MCF 10A (cell line): ENCODE measurements at regions not wholly inside any gene's neighbourhood (a gene's known extent, or its start where the extent isn't known, plus 50 kb on each side); places are given as distances from the start of the nearest gene placed in this dataset.
A peak's percentile ranks its signal among the peaks of the same experiment; 100 is the strongest.

Experiments used
- BruUV-seq: library from RNA; stranded (reverse); fragments of 400-500 nt; replicated peaks from 2 replicates; lab custom pipeline; 2021; lab: Mats Ljungman, UMichigan
- CTCF ChIA-PET: fragments of 300-600 bp; sonication (Branson Sonifier 250); formaldehyde crosslinking; extraction: SDS; loops from one replicate; lab custom pipeline; 2021; ENCODE audit warnings: antibody characterized with exemption, inconsistent platforms; lab: Yijun Ruan, JAX
- POLR2A ChIA-PET: fragments of 300-600, 350-650 bp; sonication (Branson Sonifier 250); formaldehyde crosslinking; extraction: SDS; loops from one replicate; lab custom pipeline; 2020; ENCODE audit warnings: antibody characterized with exemption, inconsistent platforms; lab: Yijun Ruan, JAX
- DNase-seq: peaks from one replicate; pipeline ENCODE4 v3.0.0-alpha.2; 2018; ENCODE audit not compliant: unreplicated experiment
- H3K27ac Mint-ChIP-seq: one replicate; pipeline ENCODE4 v1.8.0; 2022; ENCODE audit warnings: mild to moderate bottlenecking, low read depth, mixed read lengths; ENCODE audit not compliant: unreplicated experiment
- H3K27me3 Mint-ChIP-seq: one replicate; pipeline ENCODE4 v1.8.0; 2022; ENCODE audit warnings: mixed read lengths; ENCODE audit not compliant: insufficient read depth, unreplicated experiment
- H3K36me3 Mint-ChIP-seq: one replicate; pipeline ENCODE4 v1.8.0; 2022; ENCODE audit warnings: mild to moderate bottlenecking, moderate library complexity, mixed read lengths; ENCODE audit not compliant: insufficient read depth, unreplicated experiment
- H3K4me1 Mint-ChIP-seq: one replicate; pipeline ENCODE4 v1.8.0; 2022; ENCODE audit warnings: mixed read lengths; ENCODE audit not compliant: insufficient read depth, unreplicated experiment
- H3K4me3 Mint-ChIP-seq: one replicate; pipeline ENCODE4 v1.8.0; 2022; ENCODE audit warnings: mild to moderate bottlenecking, moderate library complexity, mixed read lengths; ENCODE audit not compliant: unreplicated experiment
- H3K9me3 Mint-ChIP-seq: one replicate; pipeline ENCODE4 v1.8.0; 2022; ENCODE audit warnings: mixed read lengths; ENCODE audit not compliant: unreplicated experiment
- CTCF ChIP-seq: fragments of 200-600 bp; IDR thresholded peaks from one replicate; pipeline ENCODE4 v1.8.0; 2022; ENCODE audit warnings: antibody characterized with exemption, mild to moderate bottlenecking; ENCODE audit not compliant: unreplicated experiment
- intact Hi-C: fragments of 100-400 bp; cut with micrococcal nuclease; formaldehyde crosslinking; loops from 2 replicates; pipeline ENCODE4 v1.14.1; 2022

- Mint-ChIP-seq H3K4me1 (no peaks in the 10 kb centered on the region), H3K36me3 (no peaks in the 10 kb centered on the region), H3K27me3 (no peaks in the 10 kb centered on the region), H3K4me3 (no peak overlapping the region), H3K9me3 (peaks cover 7% of the 10 kb centered on the region), H3K27ac (no peak overlapping the region)
- intact Hi-C loops = no loop called here
- ChIA-PET POLR2A (no interaction called here), CTCF (interaction anchor here (0.5 to 0.6 kb wide), 2 partner anchors 70 to 119 kb away, joined by 3 read pairs; no protein-coding TSS in a partner anchor)
- DNase-seq = peak; percentile 12
- no peak for TF ChIP-seq CTCF
- BruUV-seq = no TSS peak
These were observed 829.3 kb upstream of the LCORL start for GRCh38 chr4:18850867-18851266.

- no peak for TF ChIP-seq CTCF
- Mint-ChIP-seq H3K9me3 (peaks cover 12% of the 10 kb centered on the region), H3K36me3 (no peaks in the 10 kb centered on the region), H3K4me3 (no peak overlapping the region), H3K27me3 (no peaks in the 10 kb centered on the region), H3K27ac (no peak overlapping the region), H3K4me1 (no peaks in the 10 kb centered on the region)
- POLR2A ChIA-PET = interaction anchor here (0.6 kb wide), 1 partner anchor 398 kb away, joined by 3 read pairs; no protein-coding TSS in a partner anchor
- CTCF ChIA-PET = no interaction called here
- BruUV-seq = no TSS peak
- DNase-seq = peak; percentile 6
- intact Hi-C loops = no loop called here
These were observed 825.8 kb upstream of the LCORL start for GRCh38 chr4:18847249-18847890.

DNA sequence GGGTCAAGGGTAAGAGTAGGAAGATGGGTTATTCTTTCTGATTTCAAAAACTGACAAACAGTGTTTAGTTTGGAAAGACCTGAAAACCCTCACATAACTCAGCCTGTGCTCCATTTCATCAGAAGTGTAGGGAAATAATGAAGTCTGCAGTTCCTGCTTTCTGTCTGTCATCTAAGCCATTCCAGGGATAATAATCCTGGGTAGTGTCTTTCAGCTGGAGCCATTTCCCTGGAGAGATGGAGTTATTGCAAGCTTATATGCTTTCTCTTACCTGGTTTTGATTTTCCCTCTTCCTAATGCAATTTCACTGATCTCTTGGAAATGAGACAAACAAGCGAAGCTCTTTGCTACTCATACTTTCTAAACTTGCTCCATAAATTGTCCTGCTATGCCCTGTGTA lies 824.8 kb upstream of the LCORL start:
- Mint-ChIP-seq H3K36me3 (no peaks in the 10 kb centered on the region), H3K9me3 (peaks cover 12% of the 10 kb centered on the region), H3K4me1 (no peaks in the 10 kb centered on the region), H3K27ac (no peak overlapping the region), H3K4me3 (no peak overlapping the region), H3K27me3 (no peaks in the 10 kb centered on the region)
- no TSS peak for BruUV-seq
- ChIA-PET POLR2A (no interaction called here), CTCF (interaction anchor here (1.1 kb wide), 1 partner anchor 10 kb away, joined by 5 read pairs; no protein-coding TSS in a partner anchor)
- DNase-seq = no peak
- intact Hi-C loops = no loop called here
- no peak for TF ChIP-seq CTCF

GRCh38 chr4:18844726-18845125 lies 823.2 kb upstream of the LCORL start:
- Mint-ChIP-seq H3K9me3 (peaks cover 12% of the 10 kb centered on the region), H3K27ac (no peak overlapping the region), H3K4me1 (no peaks in the 10 kb centered on the region), H3K27me3 (no peaks in the 10 kb centered on the region), H3K4me3 (no peak overlapping the region), H3K36me3 (no peaks in the 10 kb centered on the region)
- intact Hi-C loops = no loop called here
- TF ChIP-seq CTCF = no peak
- ChIA-PET POLR2A (no interaction called here), CTCF (no interaction called here)
- DNase-seq = peak; percentile 4
- no TSS peak for BruUV-seq
